Neural cell (in vitro differentiated cells): ENCODE measurements at regions not wholly inside any gene's neighbourhood (a gene's known extent, or its start where the extent isn't known, plus 50 kb on each side); places are given as distances from the start of the nearest gene placed in this dataset.

Experiments
- H2AFZ ChIP-seq: fragments of 200-600, 300-800 bp; sonication (generic), shearing (Covaris generic); 2 replicates; pipeline ENCODE4 v1.6.0; 2014; ENCODE audit warnings: low read depth, mild to moderate bottlenecking, antibody characterized with exemption, low read length, moderate library complexity
- H3F3A ChIP-seq: fragments of 200-600 bp; shearing (Covaris generic); 2 replicates; pipeline ENCODE4 v1.6.1; 2016; ENCODE audit warnings: mild to moderate bottlenecking, moderate library complexity, mixed read lengths, antibody characterized with exemption, low read length; ENCODE audit not compliant: insufficient read depth, poor library complexity, severe bottlenecking
- H3K27ac ChIP-seq: fragments of 200-600, 300-800 bp; sonication (generic), shearing (Covaris generic); 2 replicates; pipeline ENCODE4 v1.5.1; 2014; ENCODE audit warnings: mild to moderate bottlenecking, low read length, moderate library complexity
- H3K27me3 ChIP-seq: fragments of 300-800, 200-600 bp; sonication (generic), shearing (Covaris generic); 2 replicates; pipeline ENCODE4 v1.6.0; 2014; ENCODE audit warnings: mild to moderate bottlenecking, low read depth, low read length, moderate library complexity; ENCODE audit not compliant: insufficient read depth
- H3K36me3 ChIP-seq: fragments of 300-800, 200-600 bp; sonication (generic), shearing (Covaris generic); 2 replicates; pipeline ENCODE4 v1.5.1; 2014; ENCODE audit warnings: mild to moderate bottlenecking, antibody characterized with exemption, low read length, moderate library complexity; ENCODE audit not compliant: insufficient read depth
- H3K4me2 ChIP-seq: fragments of 300-800, 200-600 bp; sonication (generic), shearing (Covaris generic); 2 replicates; pipeline ENCODE4 v1.6.0; 2014; ENCODE audit warnings: mild to moderate bottlenecking, low read length
- H3K4me3 ChIP-seq: fragments of 300-800, 200-600 bp; sonication (generic), shearing (Covaris generic); 2 replicates; pipeline ENCODE4 v1.5.1; 2014; ENCODE audit warnings: mild to moderate bottlenecking, low read length, moderate library complexity
- H3K79me2 ChIP-seq: fragments of 200-600 bp; shearing (Covaris generic); replicated peaks from 2 replicates; pipeline ENCODE4 v1.6.0; 2014; ENCODE audit warnings: mild to moderate bottlenecking, low read length, moderate library complexity; ENCODE audit not compliant: insufficient read depth
- H3K9ac ChIP-seq: fragments of 300-800, 200-600 bp; sonication (generic), shearing (Covaris generic); 2 replicates; pipeline ENCODE4 v1.6.1; 2016; ENCODE audit warnings: mild to moderate bottlenecking, low read length, mixed read lengths
- H3K9me2 ChIP-seq: fragments of 200-600 bp; shearing (Covaris generic); 2 replicates; pipeline ENCODE4 v1.6.1; 2016; ENCODE audit warnings: mild to moderate bottlenecking, low read length, mixed read lengths; ENCODE audit not compliant: insufficient read depth
- H3K9me3 ChIP-seq: fragments of 200-600, 300-800 bp; sonication (generic), shearing (Covaris generic); 2 replicates; pipeline ENCODE4 v1.6.1; 2016; ENCODE audit warnings: mild to moderate bottlenecking, mixed run types, low read length, moderate library complexity, mixed read lengths
- H4K20me1 ChIP-seq: fragments of 200-600 bp; shearing (Covaris generic); 2 replicates; pipeline ENCODE4 v1.6.1; 2016; ENCODE audit warnings: mild to moderate bottlenecking, mixed run types; ENCODE audit not compliant: insufficient read depth
- CTCF ChIP-seq: fragments of 450-650 bp; IDR thresholded peaks from 2 replicates; pipeline ENCODE4 v1.5.1; 2014; ENCODE audit warnings: antibody characterized with exemption, mild to moderate bottlenecking, moderate library complexity; ENCODE audit not compliant: poor library complexity, severe bottlenecking
- EP300 ChIP-seq: fragments of 450-650 bp; conservative IDR thresholded peaks from 2 replicates; pipeline ENCODE4 v1.6.1; 2014; ENCODE audit warnings: antibody characterized with exemption, mild to moderate bottlenecking, moderate library complexity; ENCODE audit not compliant: poor library complexity, severe bottlenecking
- EZH2 ChIP-seq: fragments of 200-600, 300-800 bp; shearing (Covaris generic), sonication (generic); IDR thresholded peaks from 2 replicates; pipeline ENCODE4 v1.6.1; 2014; ENCODE audit warnings: antibody characterized with exemption, low read length, borderline replicate concordance, mild to moderate bottlenecking; ENCODE audit not compliant: insufficient read depth, poor library complexity, severe bottlenecking
- MXI1 ChIP-seq: fragments of 450-650 bp; conservative IDR thresholded peaks from 2 replicates; pipeline ENCODE4 v1.6.1; 2014; ENCODE audit warnings: antibody characterized with exemption, mild to moderate bottlenecking; ENCODE audit not compliant: poor library complexity, severe bottlenecking
- POLR2AphosphoS5 ChIP-seq: IDR thresholded peaks from 2 replicates; pipeline ENCODE4 v1.6.1; 2012
- RAD21 ChIP-seq: fragments of 450-650 bp; conservative IDR thresholded peaks from 2 replicates; pipeline ENCODE4 v1.6.1; 2014; ENCODE audit warnings: antibody characterized with exemption, mild to moderate bottlenecking, moderate library complexity
- REST ChIP-seq: IDR thresholded peaks from 2 replicates; pipeline ENCODE4 v1.6.1; 2012; ENCODE audit warnings: borderline replicate concordance
- SMC3 ChIP-seq: fragments of 450-650 bp; conservative IDR thresholded peaks from 2 replicates; pipeline ENCODE4 v1.6.1; 2014; ENCODE audit warnings: antibody characterized with exemption, mild to moderate bottlenecking, moderate library complexity; ENCODE audit not compliant: poor library complexity
- TAF1 ChIP-seq: IDR thresholded peaks from 2 replicates; pipeline ENCODE4 v1.6.1; 2012; ENCODE audit warnings: low read depth

- no peaks in the 10 kb centered on the region for H3K79me2 ChIP-seq
- H2AFZ ChIP-seq: no peak overlapping the region
- no peaks in the 10 kb centered on the region for H3K36me3 ChIP-seq
- no peaks in the 10 kb centered on the region for H3K9me3 ChIP-seq
- no peaks in the 10 kb centered on the region for H4K20me1 ChIP-seq
- no peaks in the 10 kb centered on the region for H3K9me2 ChIP-seq
- no peak overlapping the region for H3K27ac ChIP-seq
- H3K4me2 ChIP-seq: no peak overlapping the region
- H3K9ac ChIP-seq: no peak overlapping the region
- TF ChIP-seq CTCF (no peak), POLR2AphosphoS5 (no peak), TAF1 (no peak), MXI1 (no peak), REST (no peak)
- H3K27me3 ChIP-seq: no peaks in the 10 kb centered on the region
- H3K4me3 ChIP-seq: no peak overlapping the region
- H3F3A ChIP-seq: no peaks in the 10 kb centered on the region
Observed at GRCh38 chr13:105047676-105048295, 1487.7 kb downstream of the EFNB2 start.

GRCh38 chr13:105037110-105037509 lies 1498.4 kb downstream of the EFNB2 start:
- Histone ChIP-seq H2AFZ (no peak overlapping the region), H3K9me2 (no peaks in the 10 kb centered on the region), H3F3A (no peaks in the 10 kb centered on the region), H3K27ac (no peak overlapping the region), H3K27me3 (no peaks in the 10 kb centered on the region), H3K4me3 (no peak overlapping the region), H3K4me2 (no peak overlapping the region), H3K36me3 (no peaks in the 10 kb centered on the region), H3K9me3 (no peaks in the 10 kb centered on the region), H4K20me1 (no peaks in the 10 kb centered on the region), H3K79me2 (no peaks in the 10 kb centered on the region), H3K9ac (no peak overlapping the region)
- TF ChIP-seq POLR2AphosphoS5 (peak; percentile 32), EP300 (no peak)

- no peaks in the 10 kb centered on the region for H3F3A ChIP-seq
- H3K27me3 ChIP-seq: no peaks in the 10 kb centered on the region
- no peaks in the 10 kb centered on the region for H3K79me2 ChIP-seq
- no peak overlapping the region for H3K4me2 ChIP-seq
- H3K4me3 ChIP-seq: no peak overlapping the region
- H4K20me1 ChIP-seq: no peaks in the 10 kb centered on the region
- H3K9ac ChIP-seq: no peak overlapping the region
- H3K27ac ChIP-seq: no peak overlapping the region
- H2AFZ ChIP-seq: no peak overlapping the region
- no peak for TF ChIP-seq EZH2
- TF ChIP-seq POLR2AphosphoS5: no peak
- TF ChIP-seq SMC3: no peak
- no peak for TF ChIP-seq CTCF
- TF ChIP-seq TAF1: no peak
- TF ChIP-seq RAD21: no peak
- TF ChIP-seq MXI1: no peak
- no peak for TF ChIP-seq REST
- TF ChIP-seq EP300: no peak
- H3K9me3 ChIP-seq: no peaks in the 10 kb centered on the region
- no peaks in the 10 kb centered on the region for H3K36me3 ChIP-seq
- H3K9me2 ChIP-seq: no peaks in the 10 kb centered on the region
Observed at GRCh38 chr13:105035092-105035491, 1500.4 kb downstream of the EFNB2 start.
